Activated CD8-positive, alpha-beta memory T cell treated with anti-CD3 and anti-CD28 coated beads, Interleukin-2, amount 50 U/mL, for 48 hours (primary cell): ENCODE measurements at regions not wholly inside any gene's neighbourhood (a gene's known extent, or its start where the extent isn't known, plus 50 kb on each side); places are given as distances from the start of the nearest gene placed in this dataset.
"Not testable (repeated sequence)": the region's sequence is repeated elsewhere in the genome, so short reads cannot be mapped to it uniquely, and the experiment has no call there.

Experiments used
- DNase-seq: peaks from one replicate; pipeline ENCODE4 v3.0.0-alpha.2; 2020

DNA sequence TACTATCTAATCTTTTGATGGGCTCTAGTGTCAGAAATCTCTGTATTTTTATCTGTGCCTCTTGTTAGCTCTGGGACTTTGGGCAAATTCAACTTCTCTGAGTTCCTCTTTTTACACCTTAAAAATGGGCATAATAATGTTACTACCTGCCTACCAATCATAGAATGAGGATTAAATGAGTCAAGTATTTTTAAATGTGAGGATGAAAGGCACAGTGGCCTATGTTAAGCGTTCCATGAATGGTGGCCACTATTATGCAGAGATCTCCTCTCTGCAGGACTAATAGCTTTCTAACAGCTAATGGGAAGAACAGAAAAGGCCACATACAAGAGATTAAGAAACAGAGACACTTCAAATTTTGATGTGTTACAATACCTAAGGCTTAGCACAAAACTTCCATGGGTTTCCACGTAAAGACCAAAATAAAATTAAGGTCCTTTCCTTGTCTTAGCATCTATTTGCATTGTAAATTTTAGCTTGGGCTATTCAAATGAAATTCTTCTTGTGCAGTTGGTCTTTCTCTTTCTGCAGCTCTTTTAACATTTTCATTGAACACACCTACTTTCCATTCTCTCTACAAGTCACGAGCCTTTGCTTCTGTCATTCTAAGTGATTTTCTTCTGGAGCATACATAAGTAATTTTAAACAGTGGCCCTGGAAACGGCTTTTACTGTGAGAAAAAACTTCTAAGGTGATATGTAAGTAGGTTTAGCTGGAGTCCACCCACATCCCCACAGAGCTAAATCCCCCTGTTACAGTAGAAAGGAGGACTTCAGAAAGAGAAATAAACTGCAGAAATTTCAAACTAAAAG, 117.9 kb upstream of the MED14 start:
- DNase-seq, result no peak

DNA sequence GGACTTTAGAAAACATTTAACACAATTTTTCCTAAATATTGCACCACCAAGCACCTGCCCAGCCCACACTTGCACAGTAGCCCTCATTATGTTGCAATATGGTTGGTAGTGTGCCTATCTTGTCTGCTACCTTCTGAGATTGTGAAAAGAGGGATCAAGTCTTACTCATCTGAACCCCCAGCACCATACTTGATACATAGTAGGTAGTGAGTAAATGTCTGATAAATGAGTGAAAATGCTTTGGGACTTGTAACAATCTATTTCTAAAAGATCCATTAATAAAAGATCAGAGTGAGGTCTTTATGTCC, 118.4 kb upstream of the MED14 start:
- DNase-seq, result no peak

DNA sequence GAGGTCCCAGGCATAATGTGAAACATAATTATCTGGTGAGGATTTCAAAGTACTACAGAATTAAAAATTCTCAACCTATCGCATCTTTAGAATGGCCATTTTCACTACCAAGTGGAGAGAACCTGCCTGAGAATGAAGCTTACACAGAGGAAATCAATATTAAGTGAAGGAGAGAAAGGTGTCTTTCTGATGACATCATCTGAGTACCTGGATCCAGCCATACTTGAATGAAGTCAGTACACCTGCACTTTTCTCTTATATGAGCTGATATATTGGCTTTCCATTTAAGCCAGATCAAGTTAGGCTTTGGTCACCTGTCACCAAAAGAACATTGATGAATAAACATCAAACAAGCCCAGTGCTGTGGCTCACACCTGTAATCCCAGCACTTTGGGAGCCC, 118.9 kb upstream of the MED14 start:
- DNase-seq, result no peak

DNA sequence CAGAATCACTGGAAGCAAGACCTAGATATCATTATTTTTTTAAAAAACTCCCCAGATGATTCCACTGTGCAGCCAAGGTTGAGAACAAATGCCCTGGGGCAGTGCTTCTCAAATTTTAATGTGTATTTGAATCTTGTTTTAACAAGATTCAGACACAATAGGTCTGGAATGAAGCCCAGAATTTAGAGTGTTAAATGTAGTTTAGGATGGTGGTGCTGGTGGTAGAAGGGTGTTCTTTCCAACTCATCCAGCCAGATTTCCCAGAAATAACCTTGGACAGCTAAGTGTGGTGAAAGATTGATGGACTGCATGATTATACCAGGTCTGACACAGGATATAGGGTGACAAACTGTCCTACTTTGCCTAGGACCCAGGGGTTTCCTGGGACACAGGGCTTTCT, 120.1 kb upstream of the MED14 start:
- DNase-seq, result no peak

DNA sequence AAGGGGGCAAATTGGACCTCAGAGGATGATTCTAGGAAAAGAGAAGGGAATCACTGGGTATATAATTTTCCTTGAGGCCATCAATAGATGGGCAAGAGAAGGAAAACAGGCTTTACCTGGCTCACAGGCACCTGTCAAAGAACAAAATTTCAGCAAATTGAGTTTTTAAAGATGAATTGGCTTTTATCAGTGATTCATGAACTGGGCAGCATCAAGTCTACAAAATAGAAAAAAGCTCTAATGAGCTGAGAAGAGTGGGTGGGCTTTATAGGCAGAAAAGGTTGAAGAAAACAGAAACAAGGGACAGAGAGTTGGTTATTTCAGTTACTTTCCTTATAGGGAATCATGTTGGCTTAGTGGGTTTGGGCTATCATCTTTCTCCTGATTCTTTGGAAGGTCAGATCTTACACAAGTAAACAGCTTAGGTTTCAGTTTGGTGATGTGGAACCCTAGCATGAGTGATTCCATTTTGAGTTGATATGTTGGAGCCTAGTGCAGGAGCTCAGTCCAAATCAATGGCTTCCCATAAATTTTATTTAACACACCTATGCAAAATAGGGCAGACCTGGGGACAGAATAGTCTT, 120.7 kb upstream of the MED14 start:
- no peak for DNase-seq

DNA sequence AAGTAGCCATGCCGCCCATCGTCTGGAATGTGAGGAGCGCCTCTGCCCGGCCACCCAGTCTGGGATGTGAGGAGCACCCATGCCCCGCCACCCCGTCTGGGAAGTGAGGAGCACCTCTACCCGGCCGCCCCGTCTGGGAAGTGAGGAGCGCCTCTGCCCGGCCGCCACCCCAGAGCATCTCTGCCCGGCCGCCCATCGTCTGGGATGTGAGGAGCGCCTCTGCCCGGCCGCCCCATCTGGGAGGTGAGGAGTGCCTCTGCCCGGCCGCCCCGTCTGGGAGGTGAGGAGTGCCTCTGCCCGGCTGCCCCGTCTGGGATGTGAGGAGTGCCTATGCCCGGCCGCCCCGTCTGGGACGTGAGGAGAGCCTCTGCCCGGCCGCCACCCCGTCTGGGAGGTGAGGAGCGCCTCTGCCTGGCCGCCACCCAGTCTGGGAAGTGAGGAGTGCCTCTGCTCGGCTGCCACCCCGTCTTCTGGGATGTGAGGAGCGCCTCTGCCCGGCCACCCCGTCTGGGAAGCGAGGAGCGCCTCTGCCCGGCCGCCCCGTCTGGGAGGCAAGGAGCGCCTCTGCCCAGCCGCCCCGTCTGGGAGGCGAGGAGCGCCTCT, 126.7 kb upstream of the MED14 start:
- DNase-seq, result not testable (repeated sequence)

DNA sequence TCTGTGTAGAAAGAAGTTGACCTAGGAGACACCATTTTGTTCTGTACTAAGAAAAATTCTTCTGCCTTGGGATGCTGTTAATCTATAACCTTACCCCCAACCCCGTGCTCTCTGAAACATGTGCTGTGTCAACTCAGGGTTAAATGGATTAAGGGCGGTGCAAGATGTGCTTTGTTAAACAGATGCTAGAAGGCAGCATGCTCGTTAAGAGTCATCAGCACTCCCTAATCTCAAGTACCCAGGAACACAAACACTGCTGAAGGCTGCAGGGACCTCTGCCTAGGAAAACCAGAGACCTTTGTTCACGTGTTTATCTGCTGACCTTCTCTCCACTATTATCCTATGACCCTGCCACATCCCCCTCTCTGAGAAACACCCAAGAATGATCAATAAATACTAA, 127.9 kb upstream of the MED14 start:
- DNase-seq, result not testable (repeated sequence)

DNA sequence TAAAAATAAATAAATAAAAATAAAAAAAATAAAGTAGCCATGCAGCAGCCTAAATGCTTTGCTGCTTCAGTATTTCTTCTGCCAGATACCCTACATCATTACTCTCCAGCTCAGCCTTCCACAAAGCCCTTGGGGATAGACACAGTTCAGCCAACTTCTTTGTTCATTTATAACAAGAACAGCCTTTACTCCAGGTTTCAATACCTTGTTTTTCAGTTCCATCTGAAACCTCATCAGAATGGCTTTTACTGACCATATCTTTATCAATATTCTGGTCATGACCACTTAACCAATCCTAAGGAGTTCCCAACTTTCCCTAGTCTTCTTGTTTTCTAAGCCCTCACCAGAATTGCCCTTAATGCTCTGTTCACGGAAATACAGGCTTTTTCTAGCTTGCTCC, 128.3 kb upstream of the MED14 start:
- DNase-seq, result no peak

DNA sequence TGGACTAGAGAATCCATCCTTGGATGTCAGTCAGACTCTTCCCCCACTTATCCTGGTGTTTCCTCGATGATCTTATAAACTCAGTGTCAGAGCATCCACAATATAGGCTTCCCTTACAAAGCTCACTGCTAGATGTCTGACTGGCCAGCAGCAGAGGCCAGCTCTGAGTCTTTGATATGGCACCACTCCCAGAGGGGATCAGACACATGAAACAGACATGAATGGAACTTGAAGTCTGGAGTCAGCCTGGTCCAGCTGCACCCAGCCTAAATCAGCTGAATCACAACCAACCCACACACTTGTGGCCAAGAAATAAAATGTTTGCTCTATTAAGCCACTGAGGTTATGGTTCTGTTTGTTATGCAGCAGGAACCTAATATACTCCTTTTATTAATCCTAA, 129.6 kb upstream of the MED14 start:
- no peak for DNase-seq

DNA sequence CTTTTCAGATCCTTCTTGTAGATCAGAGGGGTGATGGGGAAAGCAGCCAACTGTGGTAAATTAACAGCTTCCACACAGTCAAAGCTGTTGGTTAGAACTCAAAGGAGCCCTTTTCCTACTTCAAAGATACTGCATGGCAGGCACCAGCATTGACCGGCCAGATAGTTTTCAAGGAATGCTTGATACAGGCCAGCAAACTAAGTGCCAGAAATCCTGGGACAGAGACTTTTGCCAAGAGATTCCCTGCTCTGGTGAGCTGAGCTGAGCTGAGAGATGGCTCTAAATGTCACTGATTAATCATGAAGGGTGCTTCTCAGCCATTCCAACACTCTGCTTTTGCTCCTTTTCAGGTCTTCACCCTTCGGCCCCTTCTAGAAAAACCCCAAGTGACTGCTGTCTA, 131.6 kb upstream of the MED14 start:
- DNase-seq, result no peak

- no peak for DNase-seq
Observed at GRCh38 chrX:40867352-40867751, 132.0 kb upstream of the MED14 start.

DNA sequence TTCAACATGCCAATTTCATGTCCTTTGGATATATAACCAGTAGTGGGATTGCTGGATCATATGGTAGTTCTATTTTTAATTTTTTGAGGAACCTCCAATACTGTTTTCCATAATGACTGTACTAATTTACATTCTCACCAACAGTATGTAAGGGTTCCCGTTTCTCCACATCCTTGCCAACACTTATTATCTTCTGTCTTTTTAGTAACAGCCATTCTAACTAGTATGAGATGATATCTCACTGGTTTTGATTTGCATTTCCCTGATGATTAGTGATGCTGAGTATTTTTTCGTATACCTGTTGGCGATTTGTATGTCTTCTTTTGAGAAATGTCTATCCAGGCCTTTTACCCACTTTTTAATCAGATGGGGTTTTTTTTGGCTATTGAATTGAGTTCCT, 133.5 kb upstream of the MED14 start:
- DNase-seq, result no peak

DNA sequence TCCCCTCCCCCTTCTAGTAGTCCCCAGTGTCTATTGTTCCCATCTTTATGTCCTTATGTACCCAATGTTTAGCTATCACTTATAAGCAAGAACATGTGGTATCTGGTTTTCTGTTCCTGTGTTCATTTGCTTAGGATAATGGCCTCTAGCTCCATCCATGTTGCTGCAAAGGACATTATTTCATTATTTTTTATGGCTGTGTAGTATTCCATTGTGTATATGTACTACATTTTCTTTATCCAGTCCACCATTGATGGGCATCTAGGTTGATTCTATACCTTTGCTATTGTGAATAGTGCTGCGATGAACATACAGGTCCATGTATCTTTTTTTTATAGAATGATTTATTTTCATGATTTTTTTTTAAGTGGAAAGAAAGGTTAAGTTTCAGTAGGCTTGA, 135.6 kb upstream of the MED14 start:
- DNase-seq, result not testable (repeated sequence)

GRCh38 chrX:40871385-40872082, 136.2 kb upstream of the MED14 start:
- peak; percentile 48 for DNase-seq

GRCh38 chrX:40872351-40872750, 137.0 kb upstream of the MED14 start:
- DNase-seq, result no peak

DNA sequence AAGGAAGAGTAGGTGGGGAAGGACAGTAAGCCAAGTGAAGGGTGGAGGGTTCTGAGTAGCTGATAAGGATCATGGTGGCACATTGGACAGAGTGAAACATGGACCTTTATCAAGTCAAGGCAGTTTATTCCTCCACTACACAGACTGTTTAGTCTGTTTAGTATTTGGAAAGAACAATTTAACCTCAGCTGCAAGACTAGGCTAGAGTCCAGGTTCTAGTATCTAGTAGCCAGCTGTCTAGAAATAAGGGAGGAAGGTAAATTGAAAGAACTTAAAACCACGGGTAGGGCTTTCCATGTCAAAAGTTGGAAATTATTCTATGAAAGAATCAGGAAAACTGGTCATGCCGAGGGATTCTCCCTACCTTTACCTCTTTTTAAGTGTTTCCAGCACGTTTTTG, 140.1 kb upstream of the MED14 start:
- no peak for DNase-seq

- DNase-seq, result no peak
Observed at GRCh38 chrX:40877887-40878286, 142.5 kb upstream of the MED14 start.

- DNase-seq, result no peak
Observed at GRCh38 chrX:40878766-40879165, 143.4 kb upstream of the MED14 start.

- not testable (repeated sequence) for DNase-seq
Observed at GRCh38 chrX:40879172-40879571, 143.8 kb upstream of the MED14 start.

DNA sequence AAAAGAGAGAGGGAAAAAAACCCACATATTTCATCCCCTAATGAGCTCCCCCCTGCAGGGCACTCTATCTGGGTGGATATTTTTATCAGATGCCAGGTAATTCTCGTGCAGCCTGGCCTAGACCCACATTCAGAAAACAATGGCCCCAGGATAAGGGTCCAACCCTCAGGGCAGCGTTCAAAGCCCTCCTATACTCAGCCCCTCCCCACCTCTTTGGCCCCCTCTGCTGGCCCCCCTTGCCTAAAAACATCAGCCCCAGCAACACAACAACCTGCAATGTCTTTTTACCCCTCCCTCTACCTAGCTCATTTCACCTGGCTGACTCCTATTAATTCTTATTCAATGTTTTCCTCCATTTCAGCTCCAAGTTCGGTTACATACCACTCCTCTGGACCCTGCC, 145.4 kb upstream of the MED14 start:
- no peak for DNase-seq

DNA sequence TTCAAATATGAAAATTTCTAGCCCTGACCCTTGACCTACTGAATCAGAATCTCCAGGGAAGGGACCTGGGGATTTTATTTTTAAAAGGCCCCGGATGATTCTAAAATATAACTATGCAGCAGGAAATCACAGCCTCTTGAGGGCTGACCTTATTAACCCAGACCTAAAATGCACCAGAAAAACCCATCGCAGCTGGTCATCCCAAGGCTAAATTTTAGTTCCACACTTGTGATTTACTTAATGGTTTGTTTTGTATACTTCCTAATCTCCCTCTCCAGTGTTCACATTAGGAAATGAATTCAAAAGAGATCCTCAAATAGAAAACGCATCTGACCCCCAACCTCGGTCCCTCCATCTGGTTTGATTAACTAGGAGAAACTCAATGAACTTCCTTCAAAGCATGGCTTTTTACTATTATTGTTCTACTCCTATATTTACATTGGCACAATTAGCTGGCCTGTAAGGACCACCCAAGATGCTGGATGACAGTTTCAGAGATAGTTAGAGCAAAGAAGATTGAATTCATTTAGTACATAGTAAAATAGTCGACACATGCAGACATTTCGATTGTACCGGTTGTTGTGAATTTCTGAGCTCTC, 147.8 kb upstream of the MED14 start:
- DNase-seq, result no peak

DNA sequence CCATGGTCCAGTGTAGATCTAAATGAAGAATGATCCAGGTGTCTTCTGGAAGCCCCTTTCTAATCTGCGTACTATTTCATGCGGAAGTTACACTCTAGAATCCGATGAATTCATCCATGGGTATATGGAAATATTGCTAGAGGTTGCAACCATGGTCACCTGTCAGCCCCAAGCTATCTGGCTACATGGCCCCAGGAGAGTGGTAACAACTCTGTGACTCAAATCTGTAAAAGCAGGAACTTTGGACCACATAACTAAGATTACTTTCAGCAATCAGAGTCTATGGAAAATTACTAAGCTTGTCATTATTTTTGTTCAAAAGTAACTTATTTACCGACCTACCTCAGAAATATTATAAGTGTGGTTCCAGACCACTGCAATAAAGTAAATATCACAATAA, 150.6 kb upstream of the MED14 start:
- DNase-seq, result no peak

- no peak for DNase-seq
Observed at GRCh38 chrX:40887476-40887875, 152.1 kb upstream of the MED14 start.

DNA sequence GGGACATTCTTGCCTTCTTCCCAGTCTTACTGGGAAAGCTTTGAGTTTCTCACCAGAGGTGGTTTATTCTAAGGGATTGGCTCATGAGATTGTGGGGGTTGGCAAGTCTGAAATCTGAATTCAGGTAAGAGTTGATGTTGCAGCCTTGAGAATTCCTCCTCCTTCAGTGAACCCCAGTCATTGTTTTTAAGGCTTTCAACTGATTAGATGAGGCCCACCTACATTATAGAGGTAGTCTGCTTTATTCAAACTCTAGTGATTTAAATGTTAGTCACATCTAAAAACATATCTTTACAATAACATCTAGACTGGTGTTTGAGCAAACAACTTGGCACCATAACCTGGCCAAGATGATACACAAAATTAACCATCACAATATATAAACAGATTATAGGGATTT, 156.5 kb upstream of the MED14 start:
- no peak for DNase-seq
